HEK293T (cell line): ENCODE measurements at regions not wholly inside any gene's neighbourhood (a gene's known extent, or its start where the extent isn't known, plus 50 kb on each side); places are given as distances from the start of the nearest gene placed in this dataset.
"Not testable (repeated sequence)": the region's sequence is repeated elsewhere in the genome, so short reads cannot be mapped to it uniquely, and the experiment has no call there.

Source experiments
- CTCF ChIA-PET: fragments of 350-600 bp; formaldehyde crosslinking; extraction: SDS; loops from one replicate; lab custom pipeline; 2021; ENCODE audit warnings: antibody characterized with exemption, inconsistent platforms; lab: Yijun Ruan, JAX
- POLR2A ChIA-PET: fragments of 350-600 bp; formaldehyde crosslinking; extraction: SDS; loops from one replicate; lab custom pipeline; 2020; ENCODE audit warnings: antibody characterized with exemption, inconsistent platforms; lab: Yijun Ruan, JAX
- DNase-seq: peaks from one replicate; pipeline ENCODE4 v3.0.0; 2012; ENCODE audit warnings: mixed read lengths; ENCODE audit errors: extremely low spot score
- ARNT ChIP-seq: fragments of 450-650 bp; IDR thresholded peaks from 2 replicates; pipeline ENCODE4 v1.6.1; 2017; ENCODE audit warnings: mild to moderate bottlenecking
- BHLHE40 ChIP-seq: fragments of 450-650 bp; IDR thresholded peaks from 2 replicates; pipeline ENCODE4 v1.6.1; 2016; ENCODE audit warnings: mild to moderate bottlenecking, moderate library complexity, borderline replicate concordance
- CTBP1 ChIP-seq: fragments of 450-650 bp; IDR thresholded peaks from 2 replicates; pipeline ENCODE4 v1.6.1; 2016; ENCODE audit warnings: borderline replicate concordance
- ELF4 ChIP-seq: fragments of 450-650 bp; IDR thresholded peaks from 2 replicates; pipeline ENCODE4 v1.6.1; 2017; ENCODE audit warnings: antibody characterized with exemption
- FOXA1 ChIP-seq: fragments of 450-650 bp; IDR thresholded peaks from 2 replicates; pipeline ENCODE4 v1.6.1; 2016; ENCODE audit warnings: mild to moderate bottlenecking
- FOXK2 ChIP-seq: fragments of 450-650 bp; IDR thresholded peaks from 2 replicates; pipeline ENCODE4 v1.6.1; 2016; ENCODE audit warnings: mild to moderate bottlenecking
- FOXM1 ChIP-seq: fragments of 450-650 bp; IDR thresholded peaks from 2 replicates; pipeline ENCODE4 v1.6.1; 2017; ENCODE audit warnings: mild to moderate bottlenecking, borderline replicate concordance
- HDGF ChIP-seq: fragments of 450-650 bp; IDR thresholded peaks from 2 replicates; pipeline ENCODE4 v1.6.1; 2017; ENCODE audit warnings: antibody characterized with exemption, borderline replicate concordance
- L3MBTL2 ChIP-seq: fragments of 450-650 bp; conservative IDR thresholded peaks from 2 replicates; pipeline ENCODE4 v1.6.1; 2016; ENCODE audit warnings: mild to moderate bottlenecking
- LEF1 ChIP-seq: fragments of 450-650 bp; IDR thresholded peaks from 2 replicates; pipeline ENCODE4 v1.6.1; 2017; ENCODE audit warnings: mild to moderate bottlenecking, borderline replicate concordance
- NFRKB ChIP-seq: fragments of 450-650 bp; IDR thresholded peaks from 2 replicates; pipeline ENCODE4 v1.6.1; 2016; ENCODE audit warnings: mild to moderate bottlenecking, moderate library complexity
- SP1 ChIP-seq: fragments of 450-650 bp; IDR thresholded peaks from 2 replicates; pipeline ENCODE4 v1.6.1; 2017
- SUZ12 ChIP-seq: fragments of 450-650 bp; IDR thresholded peaks from 2 replicates; pipeline ENCODE4 v1.6.1; 2016; ENCODE audit warnings: mild to moderate bottlenecking
- TARDBP ChIP-seq: fragments of 450-650 bp; IDR thresholded peaks from 2 replicates; pipeline ENCODE4 v1.6.1; 2016
- ZNF384 ChIP-seq: fragments of 450-650 bp; IDR thresholded peaks from 2 replicates; pipeline ENCODE4 v1.6.1; 2016
- TF ChIP-seq, protein P1 (sequence below): fragments of 450-650 bp; IDR thresholded peaks from 2 replicates; pipeline ENCODE4 v1.6.1; 2016

DNA sequence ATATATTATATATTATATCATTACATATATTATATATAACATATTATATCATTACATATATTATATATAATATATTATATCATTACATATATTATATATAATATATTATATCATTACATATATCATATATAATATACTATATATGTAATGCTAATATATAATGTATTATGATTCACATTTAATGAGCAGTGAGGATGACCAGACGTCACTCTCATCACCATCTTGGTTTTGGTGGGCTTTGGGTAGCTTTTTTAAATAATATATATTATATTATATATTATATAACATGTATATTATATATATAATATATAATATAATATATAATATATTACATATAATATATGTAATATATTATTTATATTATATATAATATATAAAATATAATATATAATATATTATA, 1189.4 kb upstream of the AUTS2 start:
- CTCF ChIA-PET, result no interaction called here
- POLR2A ChIA-PET, result no interaction called here
- no peak for DNase-seq
- no peak for TF ChIP-seq LEF1
- TF ChIP-seq, protein P1, sequence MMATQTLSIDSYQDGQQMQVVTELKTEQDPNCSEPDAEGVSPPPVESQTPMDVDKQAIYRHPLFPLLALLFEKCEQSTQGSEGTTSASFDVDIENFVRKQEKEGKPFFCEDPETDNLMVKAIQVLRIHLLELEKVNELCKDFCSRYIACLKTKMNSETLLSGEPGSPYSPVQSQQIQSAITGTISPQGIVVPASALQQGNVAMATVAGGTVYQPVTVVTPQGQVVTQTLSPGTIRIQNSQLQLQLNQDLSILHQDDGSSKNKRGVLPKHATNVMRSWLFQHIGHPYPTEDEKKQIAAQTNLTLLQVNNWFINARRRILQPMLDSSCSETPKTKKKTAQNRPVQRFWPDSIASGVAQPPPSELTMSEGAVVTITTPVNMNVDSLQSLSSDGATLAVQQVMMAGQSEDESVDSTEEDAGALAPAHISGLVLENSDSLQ, result no peak
- no peak for TF ChIP-seq ELF4
- TF ChIP-seq NFRKB, result no peak

DNA sequence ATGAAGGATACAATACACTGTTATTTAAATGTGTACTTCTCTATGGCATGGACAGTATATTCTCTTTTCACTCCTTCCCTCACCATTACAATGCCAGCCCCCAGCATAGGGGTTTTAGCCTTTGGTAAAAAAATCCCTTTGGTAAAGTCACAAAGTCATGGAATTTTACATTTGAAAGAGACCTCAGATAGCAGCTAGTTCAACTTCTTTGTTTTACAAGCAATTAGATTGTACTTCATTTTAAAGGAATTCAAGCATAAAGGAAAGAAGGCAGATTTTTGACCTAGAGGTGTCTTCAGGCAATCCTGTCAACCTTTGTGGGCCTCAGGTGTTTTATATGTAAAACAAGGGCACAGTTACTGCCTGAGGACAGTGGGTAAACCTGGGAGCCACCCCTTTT, 1188.4 kb upstream of the AUTS2 start:
- no peak for TF ChIP-seq FOXA1
- no peak for TF ChIP-seq ELF4
- ChIA-PET POLR2A (no interaction called here), CTCF (no interaction called here)
- DNase-seq, result no peak

DNA sequence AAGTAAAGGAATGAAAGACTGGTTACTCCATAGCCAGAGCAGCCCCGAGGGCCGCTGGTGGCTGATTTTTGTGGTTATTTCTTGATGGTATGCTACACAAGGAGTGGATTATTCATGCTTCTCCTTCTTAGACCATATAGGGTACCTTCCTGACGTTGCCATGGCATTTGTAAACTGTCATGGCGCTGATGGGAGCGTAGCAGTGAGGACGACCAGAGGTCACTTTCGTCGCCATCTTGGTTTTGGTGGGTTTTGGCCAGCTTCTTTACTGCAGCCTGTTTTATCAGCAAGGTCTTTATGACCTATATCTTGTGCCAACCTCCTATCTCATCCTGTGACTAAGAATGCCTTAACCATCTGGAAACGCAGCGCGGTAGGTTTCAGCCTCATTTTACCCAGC, 1187.6 kb upstream of the AUTS2 start:
- CTCF ChIA-PET, DNase-seq, POLR2A ChIA-PET: not testable (repeated sequence)

DNA sequence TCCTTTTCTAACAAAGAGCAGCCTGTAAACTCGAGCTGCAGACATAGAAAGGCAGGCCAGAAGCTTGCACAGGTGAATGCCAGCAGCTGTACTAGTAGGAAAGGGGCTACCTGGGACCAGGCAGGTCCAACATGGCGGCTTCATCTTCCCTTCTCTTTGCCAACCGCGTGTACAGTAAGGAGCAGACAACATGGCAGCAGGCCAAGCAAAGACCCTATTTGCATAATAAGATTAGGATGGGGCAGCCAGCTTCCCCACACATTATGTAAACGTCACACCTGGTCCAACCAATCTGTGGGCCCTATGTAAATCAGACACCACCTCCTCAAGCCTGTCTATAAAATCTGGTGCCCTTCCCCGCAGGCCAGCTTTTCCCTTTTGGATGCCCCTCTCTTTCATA, 1186.5 kb upstream of the AUTS2 start:
- TF ChIP-seq FOXK2 (no peak), SP1 (no peak), ELF4 (no peak), ARNT (no peak), ZNF384 (no peak), HDGF (no peak), L3MBTL2 (no peak), SUZ12 (no peak), FOXA1 (no peak), CTBP1 (no peak), FOXM1 (no peak), NFRKB (no peak), LEF1 (no peak), BHLHE40 (no peak)
- TF ChIP-seq, protein P1, result no peak
- DNase-seq, result no peak
- ChIA-PET POLR2A (no interaction called here), CTCF (no interaction called here)

DNA sequence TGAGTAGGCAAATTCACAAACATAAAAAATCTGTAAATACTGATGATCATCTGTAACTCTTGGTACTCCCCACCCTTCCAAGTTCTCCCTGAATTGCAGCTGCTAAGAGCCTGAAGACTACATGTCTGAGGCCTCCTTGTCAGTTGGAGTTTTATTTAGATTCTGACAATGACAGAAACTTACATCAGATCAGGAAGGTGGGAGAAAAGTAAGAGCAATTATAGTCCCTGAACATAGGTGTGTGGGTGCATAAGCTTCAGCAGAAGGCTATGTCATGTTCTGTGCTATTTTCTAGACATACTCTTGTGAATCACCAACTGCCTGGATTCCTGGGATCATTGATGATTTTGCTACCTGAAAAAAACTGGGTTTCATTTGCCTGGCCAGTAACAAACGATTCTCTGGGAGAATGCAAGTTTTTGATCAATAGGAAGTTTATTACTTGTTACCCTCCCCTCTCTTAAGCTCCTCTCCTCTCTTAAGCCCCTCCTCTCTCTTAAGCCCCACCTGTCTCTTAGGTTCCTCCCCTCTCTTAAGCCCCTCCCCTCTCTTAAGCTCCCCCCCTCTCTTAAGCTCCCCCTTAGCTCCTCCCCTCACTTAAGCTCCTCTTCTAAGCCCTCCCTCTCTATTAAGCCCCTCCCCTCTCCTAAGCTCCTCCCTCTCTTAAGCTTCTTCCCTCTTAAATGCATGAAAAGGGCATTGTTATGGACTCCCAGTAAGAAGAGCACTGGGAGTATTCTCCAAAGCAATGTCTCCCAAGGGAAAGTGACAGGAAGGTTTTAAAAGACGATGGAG, 1183.4 kb upstream of the AUTS2 start:
- no peak for DNase-seq
- TF ChIP-seq ELF4, result no peak
- no peak for TF ChIP-seq L3MBTL2
- no peak for TF ChIP-seq SP1
- no peak for TF ChIP-seq FOXA1
- no peak for TF ChIP-seq CTBP1
- no peak for TF ChIP-seq TARDBP
- no peak for TF ChIP-seq ARNT
- TF ChIP-seq FOXM1, result no peak
- no peak for TF ChIP-seq FOXK2
- TF ChIP-seq LEF1, result no peak
- TF ChIP-seq BHLHE40, result no peak
- no peak for TF ChIP-seq NFRKB
- TF ChIP-seq, protein P1, result no peak
- no peak for TF ChIP-seq ZNF384
- no peak for TF ChIP-seq HDGF
- ChIA-PET POLR2A (no interaction called here), CTCF (no interaction called here)

DNA sequence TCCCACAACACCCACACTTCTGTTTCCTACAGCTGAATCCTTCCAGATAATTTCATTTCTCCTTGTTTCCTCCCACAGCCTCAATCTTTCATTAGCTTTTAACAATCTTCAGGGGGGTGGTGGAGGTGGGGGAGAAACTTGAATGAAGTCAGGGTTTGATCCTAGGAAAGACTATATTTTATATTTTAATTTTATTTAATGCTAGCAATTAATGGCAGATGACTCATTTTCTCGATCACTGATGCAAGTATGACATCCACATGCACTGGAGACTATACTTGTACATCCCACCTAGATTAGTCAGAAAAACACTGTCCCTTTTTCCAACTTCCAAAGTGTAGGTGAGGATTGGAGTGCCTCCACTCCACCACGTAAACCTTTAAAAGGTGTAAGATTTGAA, 1181.3 kb upstream of the AUTS2 start:
- TF ChIP-seq NFRKB, result no peak
- no peak for TF ChIP-seq TARDBP
- no peak for TF ChIP-seq LEF1
- TF ChIP-seq BHLHE40, result no peak
- no peak for TF ChIP-seq ARNT
- TF ChIP-seq FOXM1, result no peak
- POLR2A ChIA-PET, result interaction anchor here (0.6 kb wide), 1 partner anchor 17 kb away, joined by 3 read pairs; no protein-coding TSS in a partner anchor
- CTCF ChIA-PET, result interaction anchor here (0.6 kb wide), 1 partner anchor 387 kb away, joined by 3 read pairs; no protein-coding TSS in a partner anchor
- DNase-seq, result no peak

DNA sequence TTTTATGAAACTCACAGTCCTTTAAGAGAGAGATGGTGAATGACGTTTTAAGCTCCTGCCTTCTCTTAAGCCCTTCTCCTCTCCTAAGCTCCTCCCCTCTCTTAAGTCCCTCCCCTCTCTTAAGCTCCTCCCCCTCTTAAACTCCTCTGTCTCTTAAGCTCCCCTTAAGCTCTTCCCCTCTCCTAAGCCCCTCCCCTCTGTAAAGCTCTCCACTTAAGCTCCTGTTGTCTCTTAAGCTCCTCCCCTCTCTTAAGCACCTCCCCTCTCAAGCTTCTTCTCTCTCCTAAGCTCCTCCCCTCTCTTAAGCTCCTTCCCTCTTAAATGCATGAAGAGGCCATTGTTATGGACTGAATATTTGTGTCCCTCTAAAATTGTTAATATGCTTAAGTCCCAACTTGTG, 1180.6 kb upstream of the AUTS2 start:
- no peak for DNase-seq
- POLR2A ChIA-PET, result interaction anchor here (0.6 kb wide), 1 partner anchor 17 kb away, joined by 3 read pairs; no protein-coding TSS in a partner anchor
- CTCF ChIA-PET, result no interaction called here
- TF ChIP-seq FOXA1, result no peak
- TF ChIP-seq L3MBTL2, result no peak
- TF ChIP-seq SP1, result no peak
- TF ChIP-seq HDGF, result no peak
- TF ChIP-seq FOXM1, result no peak
- TF ChIP-seq ARNT, result no peak
- TF ChIP-seq ZNF384, result no peak
- TF ChIP-seq ELF4, result no peak
- TF ChIP-seq, protein P1, result no peak
- TF ChIP-seq LEF1, result no peak
- no peak for TF ChIP-seq CTBP1
- TF ChIP-seq SUZ12, result no peak
- TF ChIP-seq NFRKB, result no peak
- no peak for TF ChIP-seq BHLHE40
- no peak for TF ChIP-seq TARDBP
- TF ChIP-seq FOXK2, result no peak
